Sigmoid colon (tissue), 6 donors: ENCODE measurements at regions not wholly inside any gene's neighbourhood (a gene's known extent, or its start where the extent isn't known, plus 50 kb on each side); places are given as distances from the start of the nearest gene placed in this dataset.

Source experiments
- DNase-seq: peaks from one replicate; pipeline ENCODE4 v3.0.0-alpha.2; 2019
- H3K27ac ChIP-seq, 4 donors: fragments of 200-600 bp; sonication (generic); one replicate each; pipeline ENCODE4 v1.5.1; 2016 to 2019; ENCODE audit warnings: mild to moderate bottlenecking in 1 of 4
- H3K27me3 ChIP-seq, 3 donors: fragments of 200-600 bp; sonication (generic); one replicate each; pipeline ENCODE4 v1.5.1; 2019; ENCODE audit warnings: mild to moderate bottlenecking in 1 of 3
- H3K36me3 ChIP-seq, 4 donors: fragments of 200-600 bp; sonication (generic); one replicate each; pipeline ENCODE4 v1.5.1; 2016 to 2019
- H3K4me1 ChIP-seq, 4 donors: fragments of 200-600 bp; sonication (generic); one replicate each; pipeline ENCODE4 v1.5.1; 2017 to 2019
- H3K4me3 ChIP-seq, 4 donors: fragments of 200-600 bp; sonication (generic); one replicate each; pipeline ENCODE4 v1.5.1; 2017 to 2019; ENCODE audit warnings: mild to moderate bottlenecking in 2 of 4, moderate library complexity in 1 of 4
- H3K9me3 ChIP-seq, 4 donors: fragments of 200-600 bp in 3 of 4; sonication (generic) in 3 of 4; one replicate each; pipeline versions ENCODE4 v1.5.1 to v1.6.1; 2013 to 2019
- EP300 ChIP-seq, 4 donors: sonication (generic); formaldehyde crosslinking; IDR thresholded peaks; one replicate each; pipeline ENCODE4 v1.6.1; 2017; ENCODE audit warnings: antibody characterized with exemption in 4 of 4
- POLR2A ChIP-seq, 2 donors: fragments of 450-650 bp; IDR thresholded peaks; one replicate each; pipeline ENCODE4 v1.6.1; 2016; ENCODE audit warnings: antibody characterized with exemption in 2 of 2, mild to moderate bottlenecking in 2 of 2, moderate library complexity in 2 of 2
- POLR2AphosphoS5 ChIP-seq, 4 donors: sonication (generic); formaldehyde crosslinking; IDR thresholded peaks; one replicate each; pipeline ENCODE4 v1.6.1; 2017; ENCODE audit warnings: antibody characterized with exemption in 4 of 4
- WGBS, 2 donors: extraction: QIAGEN DNeasy Blood & Tissue Kit; methylation state at CpG; one replicate each; pipeline ENCODE4 v1.1.7; 2013; 5-methylcytosine and 5-hydroxymethylcytosine counted together
- intact Hi-C: fragments of 100-400 bp; cut with DNase I; formaldehyde crosslinking; loops from one replicate; pipeline ENCODE4 v1.15.1; 2023
- TF ChIP-seq, protein P1 (sequence below), 4 experiments: fragments of 450-650 bp in 3 of 4; fragments of 200-600 bp in 1 of 4; IDR thresholded peaks; one replicate each; pipeline ENCODE4 v1.5.1; 2016 to 2019; ENCODE audit warnings: antibody characterized with exemption in 4 of 4, mild to moderate bottlenecking in 3 of 4, moderate library complexity in 2 of 4
- donor health status: healthy with polysubstance abuse.
- donor health status: healthy.

GRCh38 chr14:26130690-26131089 lies 467.1 kb downstream of the NOVA1 start:
- Histone ChIP-seq H3K4me1 (no peaks in the 10 kb centered on the region), H3K9me3 (no peaks in the 10 kb centered on the region), H3K27me3 (no peaks in the 10 kb centered on the region), H3K4me3 (no peak overlapping the region), H3K36me3 (no peaks in the 10 kb centered on the region), H3K27ac (no peak overlapping the region)
- TF ChIP-seq POLR2A (IDR thresholded peaks at IDR 0.05): no peak
- TF ChIP-seq, protein P1, sequence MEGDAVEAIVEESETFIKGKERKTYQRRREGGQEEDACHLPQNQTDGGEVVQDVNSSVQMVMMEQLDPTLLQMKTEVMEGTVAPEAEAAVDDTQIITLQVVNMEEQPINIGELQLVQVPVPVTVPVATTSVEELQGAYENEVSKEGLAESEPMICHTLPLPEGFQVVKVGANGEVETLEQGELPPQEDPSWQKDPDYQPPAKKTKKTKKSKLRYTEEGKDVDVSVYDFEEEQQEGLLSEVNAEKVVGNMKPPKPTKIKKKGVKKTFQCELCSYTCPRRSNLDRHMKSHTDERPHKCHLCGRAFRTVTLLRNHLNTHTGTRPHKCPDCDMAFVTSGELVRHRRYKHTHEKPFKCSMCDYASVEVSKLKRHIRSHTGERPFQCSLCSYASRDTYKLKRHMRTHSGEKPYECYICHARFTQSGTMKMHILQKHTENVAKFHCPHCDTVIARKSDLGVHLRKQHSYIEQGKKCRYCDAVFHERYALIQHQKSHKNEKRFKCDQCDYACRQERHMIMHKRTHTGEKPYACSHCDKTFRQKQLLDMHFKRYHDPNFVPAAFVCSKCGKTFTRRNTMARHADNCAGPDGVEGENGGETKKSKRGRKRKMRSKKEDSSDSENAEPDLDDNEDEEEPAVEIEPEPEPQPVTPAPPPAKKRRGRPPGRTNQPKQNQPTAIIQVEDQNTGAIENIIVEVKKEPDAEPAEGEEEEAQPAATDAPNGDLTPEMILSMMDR (IDR thresholded peaks at IDR 0.05): no peak
- TF ChIP-seq POLR2AphosphoS5 (IDR thresholded peaks at IDR 0.05): no peak
- TF ChIP-seq EP300 (IDR thresholded peaks at IDR 0.05): no peak
- 88 to 91% methylated on average over 1 of the region's 1 CpG for WGBS, 2 donors
- intact Hi-C loops: no loop called here
- DNase-seq: no peak

GRCh38 chr14:26128931-26129671 lies 468.7 kb downstream of the NOVA1 start:
- 53 to 55% methylated on average over 4 of the region's 4 CpGs for WGBS, 2 donors
- Histone ChIP-seq H3K27ac (no peak overlapping the region), H3K36me3 (no peaks in the 10 kb centered on the region), H3K9me3 (no peaks in the 10 kb centered on the region), H3K27me3 (no peaks in the 10 kb centered on the region), H3K4me3 (no peak overlapping the region), H3K4me1 (no peaks in the 10 kb centered on the region)
- no peak for DNase-seq
- TF ChIP-seq POLR2A (IDR thresholded peaks at IDR 0.05): no peak
- TF ChIP-seq, protein P1 (IDR thresholded peaks at IDR 0.05): no peak
- no peak for TF ChIP-seq POLR2AphosphoS5 (IDR thresholded peaks at IDR 0.05)
- TF ChIP-seq EP300 (IDR thresholded peaks at IDR 0.05): no peak
- intact Hi-C loops: no loop called here

- DNase-seq: no peak
- Histone ChIP-seq H3K9me3 (no peaks in the 10 kb centered on the region), H3K4me1 (no peaks in the 10 kb centered on the region), H3K27me3 (no peaks in the 10 kb centered on the region), H3K4me3 (no peak overlapping the region), H3K27ac (no peak overlapping the region), H3K36me3 (no peaks in the 10 kb centered on the region)
- TF ChIP-seq POLR2AphosphoS5 (IDR thresholded peaks at IDR 0.05) (no peak), POLR2A (IDR thresholded peaks at IDR 0.05) (no peak), EP300 (IDR thresholded peaks at IDR 0.05) (no peak)
- TF ChIP-seq, protein P1 (IDR thresholded peaks at IDR 0.05): no peak
- 14 to 50% methylated on average over 2 of the region's 2 CpGs for WGBS, 2 donors
- intact Hi-C loops: no loop called here
Observed at GRCh38 chr14:26124896-26125438, 472.9 kb downstream of the NOVA1 start.

GRCh38 chr14:26123459-26123858 lies 474.4 kb downstream of the NOVA1 start:
- H3K4me1 ChIP-seq: no peaks in the 10 kb centered on the region
- no peaks in the 10 kb centered on the region for H3K9me3 ChIP-seq
- H3K4me3 ChIP-seq: no peak overlapping the region
- intact Hi-C loops: no loop called here
- H3K27me3 ChIP-seq: no peaks in the 10 kb centered on the region
- H3K36me3 ChIP-seq: no peaks in the 10 kb centered on the region
- WGBS, 2 donors: 81 to 82% methylated on average over 2 of the region's 2 CpGs
- no peak for DNase-seq
- no peak overlapping the region for H3K27ac ChIP-seq
- TF ChIP-seq, protein P1 (IDR thresholded peaks at IDR 0.05): no peak
- no peak for TF ChIP-seq POLR2AphosphoS5 (IDR thresholded peaks at IDR 0.05)
- TF ChIP-seq EP300 (IDR thresholded peaks at IDR 0.05): no peak
- TF ChIP-seq POLR2A (IDR thresholded peaks at IDR 0.05): no peak
